ENCODE measurements at regions not wholly inside any gene's neighbourhood (a gene's known extent, or its start where the extent isn't known, plus 50 kb on each side); places are given as distances from the start of the nearest gene placed in this dataset.

GRCh38 chr17:77291591-77292386, 151.0 kb downstream of the SEC14L1 start:
- Histone ChIP-seq H3K9me3 (no peaks in the 10 kb centered on the region), H3K36me3 (no peaks in the 10 kb centered on the region), H3K27me3 (no peaks in the 10 kb centered on the region), H3K4me3 (no peak overlapping the region), H3K4me1 (peaks cover 5 to 15% (median 12%) of the 10 kb centered on the region in 4 donors), H3K27ac (no peak overlapping the region)
- ATAC-seq (ENCODE audit: low FRiP score in 2 of 2) (no peak), DNase-seq (no peak)
- 90 to 94% methylated on average over 18 of the region's 18 CpGs for WGBS, 2 donors
- TF ChIP-seq CTCF (IDR thresholded peaks at IDR 0.05), result no peak

DNA sequence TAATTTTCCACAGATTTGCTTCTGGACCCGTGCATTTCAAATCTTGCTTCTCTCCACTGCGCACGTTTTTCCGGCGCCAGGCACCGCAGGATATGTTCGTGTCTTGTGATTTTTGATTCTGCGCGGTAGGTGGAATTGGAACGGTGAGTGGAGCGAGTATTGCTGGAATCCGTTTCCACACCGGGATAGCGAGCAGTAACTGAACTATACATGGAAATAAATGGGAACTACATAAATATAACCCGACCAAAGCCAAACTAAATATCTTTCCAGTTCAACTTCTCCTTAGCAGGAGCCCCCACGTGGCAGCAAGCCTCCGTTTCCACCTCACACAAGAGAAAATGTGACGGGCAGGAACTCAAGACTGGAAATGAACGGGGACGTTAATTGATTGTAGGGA, 154.0 kb downstream of the SEC14L1 start:
- no peak for ATAC-seq (ENCODE audit: low FRiP score in 2 of 2)

GRCh38 chr17:77295241-77295853, 154.6 kb downstream of the SEC14L1 start:
- Histone ChIP-seq H3K4me1 (peaks cover 0 to 4% (median 0%) of the 10 kb centered on the region in 4 donors), H3K27me3 (no peaks in the 10 kb centered on the region), H3K27ac (no peak overlapping the region), H3K36me3 (no peaks in the 10 kb centered on the region), H3K4me3 (no peak overlapping the region), H3K9me3 (peaks cover 0 to 3% (median 0%) of the 10 kb centered on the region in 4 donors)
- WGBS, 2 donors, result 52 to 61% methylated on average over 9 to 11 of the region's 12 CpGs
- no peak for DNase-seq
- no peak for ATAC-seq (ENCODE audit: low FRiP score in 2 of 2)
- TF ChIP-seq POLR2AphosphoS5 (IDR thresholded peaks at IDR 0.05), result no peak
- TF ChIP-seq CTCF (IDR thresholded peaks at IDR 0.05), result no peak
- TF ChIP-seq EP300 (IDR thresholded peaks at IDR 0.05), result no peak
- no peak for TF ChIP-seq POLR2A (IDR thresholded peaks at IDR 0.05)

More for the DNA sequence above, 154.0 kb downstream of the SEC14L1 start:
- no peaks in the 10 kb centered on the region for H3K36me3 ChIP-seq
- 88 to 94% methylated on average over 20 of the region's 20 CpGs for WGBS, 2 donors
- TF ChIP-seq POLR2A (IDR thresholded peaks at IDR 0.05), result no peak
- no peak for TF ChIP-seq EP300 (IDR thresholded peaks at IDR 0.05)
- no peak for TF ChIP-seq CTCF (IDR thresholded peaks at IDR 0.05)
- TF ChIP-seq POLR2AphosphoS5 (IDR thresholded peaks at IDR 0.05), result no peak
- no peak for DNase-seq
- H3K27me3 ChIP-seq, result no peaks in the 10 kb centered on the region
- H3K4me3 ChIP-seq, result no peak overlapping the region
- peaks cover 0 to 4% (median 0%) of the 10 kb centered on the region in 4 donors for H3K4me1 ChIP-seq
- H3K9me3 ChIP-seq, result peaks cover 0 to 3% (median 0%) of the 10 kb centered on the region in 4 donors
- no peak overlapping the region for H3K27ac ChIP-seq

DNA sequence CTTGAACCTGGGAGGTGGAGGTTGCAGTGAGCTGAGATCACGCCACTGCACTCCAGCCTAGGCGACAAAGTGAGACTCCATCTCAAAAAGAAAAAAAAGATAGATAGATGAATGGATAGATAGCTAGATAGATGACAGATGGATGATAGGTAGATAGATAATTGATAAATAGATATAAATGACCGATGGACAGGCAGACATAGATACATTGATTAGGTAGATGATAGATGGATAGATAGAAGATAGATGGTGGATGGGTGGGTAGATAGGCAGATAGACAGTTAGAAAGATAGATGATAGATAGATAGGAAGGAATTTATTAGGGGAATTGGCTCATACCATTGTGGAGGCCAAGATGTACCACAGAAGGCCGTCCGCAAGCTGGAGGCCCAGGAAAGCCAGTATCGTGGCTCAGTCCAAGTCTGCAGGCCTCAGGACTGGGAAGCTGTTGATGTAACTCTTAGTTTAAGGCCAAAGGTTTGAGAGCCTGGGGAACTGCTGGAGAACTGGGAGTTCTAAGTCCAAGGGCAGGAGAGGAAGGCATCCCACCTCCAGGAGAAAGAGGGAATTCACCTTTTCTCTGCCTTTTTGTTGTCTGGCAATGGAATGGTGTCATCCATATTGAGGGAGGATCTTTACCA, 156.1 kb downstream of the SEC14L1 start:
- 92 to 96% methylated on average over 6 of the region's 6 CpGs for WGBS, 2 donors
- no peak for DNase-seq
- no peak for TF ChIP-seq POLR2A (IDR thresholded peaks at IDR 0.05)
- no peak for TF ChIP-seq POLR2AphosphoS5 (IDR thresholded peaks at IDR 0.05)
- no peak for TF ChIP-seq CTCF (IDR thresholded peaks at IDR 0.05)
- no peak for TF ChIP-seq EP300 (IDR thresholded peaks at IDR 0.05)

More for the DNA sequence above, 156.1 kb downstream of the SEC14L1 start:
- H3K4me1 ChIP-seq, result peaks cover 0 to 4% (median 0%) of the 10 kb centered on the region in 4 donors
- H3K27me3 ChIP-seq, result no peaks in the 10 kb centered on the region
- H3K9me3 ChIP-seq, result peaks cover 0 to 3% (median 0%) of the 10 kb centered on the region in 4 donors
- H3K27ac ChIP-seq, result no peak overlapping the region
- H3K36me3 ChIP-seq, result no peaks in the 10 kb centered on the region
- ATAC-seq (ENCODE audit: low FRiP score in 2 of 2), result no peak
- H3K4me3 ChIP-seq, result no peak overlapping the region

Measured in upper lobe of left lung (tissue), 6 donors.